AG10803 (cell line): ENCODE measurements at regions not wholly inside any gene's neighbourhood (a gene's known extent, or its start where the extent isn't known, plus 50 kb on each side); places are given as distances from the start of the nearest gene placed in this dataset.
"Not testable (repeated sequence)": the region's sequence is repeated elsewhere in the genome, so short reads cannot be mapped to it uniquely, and the experiment has no call there.

Experiments used
- DNase-seq: peaks from one replicate; pipeline ENCODE4 v3.0.0; 2010; ENCODE audit warnings: low read depth
- H3K4me3 ChIP-seq: 2 replicates; pipeline ENCODE4 v1.5.1; 2011; ENCODE audit warnings: mild to moderate bottlenecking, low read length, control low read depth

GRCh38 chr4:49560883-49561282 is 574.8 kb downstream of the CWH43 start:
- H3K4me3 ChIP-seq, DNase-seq: not testable (repeated sequence)

GRCh38 chr4:49570248-49570647 is 584.2 kb downstream of the CWH43 start:
- H3K4me3 ChIP-seq, DNase-seq: not testable (repeated sequence)

GRCh38 chr4:49573666-49574215 is 587.7 kb downstream of the CWH43 start:
- H3K4me3 ChIP-seq, DNase-seq: not testable (repeated sequence)

- not testable (repeated sequence) for H3K4me3 ChIP-seq, DNase-seq
These were observed 589.2 kb downstream of the CWH43 start for GRCh38 chr4:49575250-49575649.

- not testable (repeated sequence) for DNase-seq, H3K4me3 ChIP-seq
These were observed 592.3 kb downstream of the CWH43 start for GRCh38 chr4:49578371-49578770.

- not testable (repeated sequence) for DNase-seq
These were observed 592.8 kb downstream of the CWH43 start for GRCh38 chr4:49578899-49579298.

GRCh38 chr4:49580166-49580565 is 594.1 kb downstream of the CWH43 start:
- DNase-seq, result not testable (repeated sequence)

More at GRCh38 chr4:49578899-49579298, 592.8 kb downstream of the CWH43 start:
- H3K4me3 ChIP-seq, result not testable (repeated sequence)

GRCh38 chr4:49588401-49588800 is 602.3 kb downstream of the CWH43 start:
- not testable (repeated sequence) for DNase-seq, H3K4me3 ChIP-seq

More at GRCh38 chr4:49580166-49580565, 594.1 kb downstream of the CWH43 start:
- H3K4me3 ChIP-seq, result not testable (repeated sequence)

GRCh38 chr4:49618436-49618835 is 632.4 kb downstream of the CWH43 start:
- H3K4me3 ChIP-seq, DNase-seq: not testable (repeated sequence)

GRCh38 chr4:49626478-49626877 is 640.4 kb downstream of the CWH43 start:
- not testable (repeated sequence) for H3K4me3 ChIP-seq, DNase-seq
